ENCODE measurements at regions not wholly inside any gene's neighbourhood (a gene's known extent, or its start where the extent isn't known, plus 50 kb on each side); places are given as distances from the start of the nearest gene placed in this dataset.

GRCh38 chr6:22457996-22458395 lies 111.4 kb upstream of the HDGFL1 start:
- TF ChIP-seq CTCF (IDR thresholded peaks at IDR 0.05; ENCODE audit: control extremely low read depth, extremely low read depth, low read depth, missing control alignments) = no peak
- ChIA-PET POLR2A (no interaction called here), CTCF (no interaction called here)
- DNase-seq (ENCODE audit: extremely low spot score) = no peak

GRCh38 chr6:22466665-22467245 lies 102.6 kb upstream of the HDGFL1 start:
- no peak for DNase-seq (ENCODE audit: extremely low spot score)
- no peak for TF ChIP-seq CTCF (IDR thresholded peaks at IDR 0.05; ENCODE audit: control extremely low read depth, extremely low read depth, low read depth, missing control alignments)
- ChIA-PET POLR2A (no interaction called here), CTCF (interaction anchor here (0.6 to 2.2 kb wide), 3 partner anchors 9 to 1899 kb away, joined by 3 to 7 read pairs (median 3); no protein-coding TSS in a partner anchor)

GRCh38 chr6:22467645-22468044 lies 101.7 kb upstream of the HDGFL1 start:
- DNase-seq (ENCODE audit: extremely low spot score) = no peak
- TF ChIP-seq CTCF (IDR thresholded peaks at IDR 0.05; ENCODE audit: control extremely low read depth, extremely low read depth, low read depth, missing control alignments) = no peak
- ChIA-PET CTCF (interaction anchor here (1.1 to 2.2 kb wide), 3 partner anchors 8 to 18 kb away, joined by 3 to 7 read pairs (median 3); no protein-coding TSS in a partner anchor), POLR2A (no interaction called here)

DNA sequence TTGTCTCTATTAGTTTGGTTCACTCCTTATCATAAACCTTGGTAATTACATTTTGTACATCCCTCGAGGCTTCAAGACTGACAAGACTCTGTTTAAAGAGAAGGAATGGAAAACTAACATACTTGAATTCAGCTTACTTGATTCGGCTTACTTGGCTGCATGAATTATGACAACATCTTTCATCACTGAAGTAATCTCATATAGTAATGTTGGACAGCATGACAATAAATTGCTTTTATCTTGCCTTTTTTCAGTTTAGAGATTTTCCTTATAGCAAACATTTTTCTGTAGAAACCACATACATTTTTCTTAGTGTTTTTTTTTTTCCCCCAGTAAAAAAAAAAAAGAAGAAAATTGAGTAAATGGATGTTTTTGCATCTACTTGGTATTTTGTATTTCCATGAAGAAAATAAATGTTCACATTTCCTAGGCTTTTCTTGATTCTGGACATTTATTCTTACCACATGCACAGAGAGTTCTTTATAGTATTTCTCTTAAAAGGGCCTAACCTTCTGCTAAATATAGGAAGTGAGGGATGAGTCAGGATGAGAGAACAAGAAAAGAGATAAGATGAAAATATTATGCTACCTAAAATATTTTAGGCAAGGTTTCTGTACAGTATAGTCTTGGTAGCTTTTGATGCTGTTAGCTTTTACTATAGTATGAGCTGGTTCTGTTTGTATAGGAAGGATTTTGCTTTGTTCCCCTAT lies 101.0 kb upstream of the HDGFL1 start:
- TF ChIP-seq CTCF (IDR thresholded peaks at IDR 0.05; ENCODE audit: control extremely low read depth, extremely low read depth, low read depth, missing control alignments) = no peak
- no peak for DNase-seq (ENCODE audit: extremely low spot score)
- POLR2A ChIA-PET = no interaction called here
- CTCF ChIA-PET = interaction anchor here (1.1 to 2.2 kb wide), 2 partner anchors 8 to 11 kb away, joined by 3 to 7 read pairs; no protein-coding TSS in a partner anchor

DNA sequence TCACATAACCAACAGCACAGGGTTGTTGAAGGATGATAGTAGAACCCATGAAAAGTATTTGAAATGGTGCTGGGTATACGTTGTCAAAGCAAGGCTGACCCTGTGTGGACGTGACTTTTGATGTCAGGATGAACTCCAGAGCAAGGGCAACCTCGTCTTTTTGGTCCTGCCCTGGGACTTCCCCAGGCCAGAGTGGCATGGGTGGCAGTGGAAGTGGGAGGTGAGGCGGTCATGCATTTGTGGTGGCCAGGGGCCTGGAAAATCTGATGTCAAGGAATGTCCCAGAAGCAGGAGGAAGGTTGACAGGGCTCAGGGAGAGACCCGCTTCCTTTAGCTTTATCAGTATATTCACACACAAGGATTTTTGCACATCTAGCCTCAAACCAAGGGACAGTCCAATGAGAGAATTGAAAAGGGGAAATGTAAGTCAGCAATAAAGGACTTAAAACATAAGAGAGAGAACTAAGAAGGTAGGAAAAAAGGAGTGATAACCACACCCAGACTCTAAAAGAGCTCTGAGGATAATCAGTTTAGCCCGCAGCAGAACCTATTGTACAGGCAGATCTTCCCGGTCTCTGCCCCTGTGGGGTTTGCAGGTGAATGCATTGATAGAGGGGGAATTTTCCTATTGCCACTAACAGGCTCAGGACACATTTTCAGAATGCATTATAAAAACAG lies 98.8 kb upstream of the HDGFL1 start:
- POLR2A ChIA-PET = no interaction called here
- TF ChIP-seq CTCF (IDR thresholded peaks at IDR 0.05; ENCODE audit: control extremely low read depth, extremely low read depth, low read depth, missing control alignments) = no peak
- CTCF ChIA-PET = interaction anchor here (1.1 to 1.8 kb wide), 3 partner anchors 10 to 186 kb away, joined by 3 to 4 read pairs (median 3); no protein-coding TSS in a partner anchor
- no peak for DNase-seq (ENCODE audit: extremely low spot score)

DNA sequence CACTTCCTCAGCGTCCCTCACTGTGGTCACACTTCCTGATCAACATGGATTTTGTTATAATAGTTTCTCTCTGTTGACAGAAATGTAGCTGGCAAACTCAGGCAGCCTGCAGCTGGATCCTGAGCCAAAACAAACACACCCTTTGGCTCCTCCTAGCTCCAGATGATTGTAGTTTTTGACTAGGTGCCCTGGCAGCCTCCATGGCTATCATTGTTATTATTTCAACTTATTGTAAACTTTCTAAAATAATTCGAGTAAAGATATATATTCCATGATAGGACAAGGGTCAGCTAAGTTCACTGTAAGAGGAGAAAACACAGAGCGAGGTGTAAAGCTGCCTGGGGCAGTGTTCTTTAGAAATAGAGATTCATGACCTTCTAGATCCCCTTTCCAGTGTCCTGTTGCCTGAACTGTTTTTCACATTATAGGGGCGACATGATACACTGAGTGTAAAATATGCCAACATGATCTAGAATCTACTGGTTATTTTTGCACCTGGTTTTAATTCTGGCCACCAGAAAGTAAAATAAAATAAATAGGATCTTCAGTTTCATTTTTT lies 98.2 kb upstream of the HDGFL1 start:
- POLR2A ChIA-PET = no interaction called here
- no peak for DNase-seq (ENCODE audit: extremely low spot score)
- CTCF ChIA-PET = interaction anchor here (1.1 to 1.8 kb wide), 3 partner anchors 9 to 186 kb away, joined by 3 to 4 read pairs (median 3); no protein-coding TSS in a partner anchor
- TF ChIP-seq CTCF (IDR thresholded peaks at IDR 0.05; ENCODE audit: control extremely low read depth, extremely low read depth, low read depth, missing control alignments) = no peak
